ENCODE measurements at regions not wholly inside any gene's neighbourhood (a gene's known extent, or its start where the extent isn't known, plus 50 kb on each side); places are given as distances from the start of the nearest gene placed in this dataset.

- TF ChIP-seq CTCF (IDR thresholded peaks at IDR 0.05 in 4 of 5, conservative IDR thresholded peaks at IDR 0.05 in 1 of 5) = no peak
- TF ChIP-seq POLR2A (IDR thresholded peaks at IDR 0.05) = no peak
Observed at GRCh38 chrX:109920868-109921267, 82.0 kb upstream of the TMEM164 start.
